GM18873 (cell line): ENCODE measurements at regions not wholly inside any gene's neighbourhood (a gene's known extent, or its start where the extent isn't known, plus 50 kb on each side); places are given as distances from the start of the nearest gene placed in this dataset.
"Not testable (repeated sequence)": the region's sequence is repeated elsewhere in the genome, so short reads cannot be mapped to it uniquely, and the experiment has no call there.

ENCODE experiments used
- ATAC-seq: cut with Tn5 transposase; IDR thresholded peaks from one replicate; pipeline ENCODE4 v1.9.1; 2021; ENCODE audit warnings: mild to moderate bottlenecking, moderate library complexity, moderate number of reproducible peaks; ENCODE audit not compliant: unreplicated experiment, low FRiP score

DNA sequence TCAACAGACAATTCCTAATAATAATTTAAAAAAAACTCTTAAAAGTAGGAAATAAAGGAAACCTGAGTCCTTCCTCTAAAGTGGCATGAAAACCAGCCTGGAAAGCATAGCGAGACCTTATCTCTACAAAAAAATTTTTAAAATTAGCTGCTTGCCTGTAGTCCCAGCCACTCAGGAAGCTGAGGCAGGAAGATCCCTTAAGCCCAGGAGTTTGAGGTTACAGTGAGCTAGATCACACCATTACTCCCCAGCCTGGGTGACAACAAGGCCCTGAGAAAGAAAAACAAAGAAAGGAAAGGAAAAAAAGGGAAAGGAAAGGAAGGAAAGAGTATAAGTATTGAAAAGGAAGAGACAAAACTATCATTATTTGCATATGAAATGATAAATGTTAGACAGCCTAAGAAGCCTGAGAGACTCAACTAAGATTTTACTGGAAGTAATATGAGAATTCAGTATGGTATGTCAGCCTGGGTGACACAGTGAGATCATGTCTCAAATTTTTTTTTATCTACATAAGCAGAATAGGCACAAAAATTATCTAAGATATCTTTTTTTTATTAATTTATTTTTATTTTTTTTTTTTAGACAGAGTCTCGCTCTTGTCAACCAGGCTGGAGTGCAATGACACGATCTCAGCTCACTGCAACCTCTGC, 113.0 kb downstream of the GOSR1 start:
- no peak for ATAC-seq

- ATAC-seq: no peak
Measured at GRCh38 chr17:30589431-30589830, 112.2 kb downstream of the GOSR1 start.

DNA sequence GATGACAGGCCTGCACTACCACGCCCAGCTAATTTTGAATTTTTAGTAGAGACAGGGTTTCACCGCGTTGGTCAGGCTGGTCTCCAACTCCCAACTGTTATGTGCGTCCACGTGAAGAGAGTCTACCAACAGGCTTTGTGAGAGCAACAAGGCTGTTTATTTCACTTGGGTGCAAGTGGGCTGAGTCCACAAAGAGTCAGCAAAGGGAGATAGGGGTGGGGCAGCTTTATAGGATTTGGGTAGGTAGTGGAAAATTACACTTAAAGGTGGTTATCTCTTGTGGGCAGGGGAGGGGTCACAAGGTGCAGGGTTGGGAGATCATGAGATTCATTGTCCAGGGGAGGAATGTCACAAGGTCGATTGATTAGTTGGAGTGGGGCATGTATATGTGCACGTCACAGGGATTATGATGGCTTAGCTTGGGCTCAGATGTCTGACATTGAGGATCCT, 111.6 kb downstream of the GOSR1 start:
- ATAC-seq: no peak

- no peak for ATAC-seq
Measured at GRCh38 chr17:30586818-30587595, 109.8 kb downstream of the GOSR1 start.

DNA sequence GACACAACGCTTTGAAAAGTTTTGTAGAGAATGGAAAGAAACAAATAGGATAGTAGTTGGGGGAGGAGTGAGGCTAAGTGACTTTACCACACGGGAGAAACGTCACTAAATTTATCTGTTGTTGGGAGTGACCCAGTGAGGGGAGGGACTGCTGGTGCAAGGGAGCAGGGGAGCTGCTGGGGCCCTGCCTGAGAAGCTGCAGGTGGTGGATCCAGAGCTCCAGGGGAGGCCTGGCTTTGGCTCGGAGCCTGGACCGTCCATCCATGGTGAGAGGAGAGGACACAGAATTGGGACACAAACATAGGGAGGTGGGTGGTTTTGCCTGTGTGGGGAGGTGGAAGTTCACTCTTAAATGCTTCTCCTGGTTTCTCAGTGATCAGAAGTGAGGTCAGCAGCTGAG, 107.6 kb downstream of the GOSR1 start:
- ATAC-seq: no peak

GRCh38 chr17:30580916-30581315, 103.7 kb downstream of the GOSR1 start:
- no peak for ATAC-seq

GRCh38 chr17:30579610-30580315, 102.6 kb downstream of the GOSR1 start:
- ATAC-seq: no peak

DNA sequence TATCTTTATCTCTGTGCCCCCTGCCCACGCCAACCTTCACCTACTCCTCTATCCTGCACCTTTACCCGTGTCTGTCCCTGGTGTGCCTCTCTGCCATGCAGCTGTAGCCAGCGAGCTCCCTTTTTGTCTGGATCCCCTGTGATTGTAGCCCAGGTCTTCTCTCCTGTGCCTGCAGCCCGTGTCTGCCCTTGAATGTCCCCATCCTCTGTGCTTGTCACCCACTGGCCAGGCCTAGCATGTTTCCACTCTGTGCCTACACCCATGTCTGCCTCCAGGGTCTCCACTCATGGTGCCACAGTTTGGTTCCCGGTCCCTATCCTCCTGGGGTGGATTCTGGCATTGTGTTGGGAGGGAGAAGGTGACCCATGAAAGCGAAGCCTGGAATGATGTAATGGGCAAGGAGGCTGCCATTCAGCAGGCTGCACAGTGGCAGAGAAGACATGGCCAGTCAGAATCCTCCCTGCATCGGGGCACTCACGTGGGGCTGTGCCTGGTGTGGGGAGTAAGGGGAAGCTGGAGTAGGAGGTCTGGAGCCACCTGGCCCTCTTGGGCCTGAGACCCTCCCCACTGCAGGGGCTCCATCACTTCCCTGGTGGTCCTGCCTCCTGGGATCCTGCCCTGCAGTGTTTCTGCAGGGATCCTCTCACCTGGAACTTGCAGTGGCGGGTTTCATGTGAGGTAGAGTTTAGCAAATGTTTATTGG, 101.0 kb downstream of the GOSR1 start:
- ATAC-seq: not testable (repeated sequence)
